GM12878 (cell line): ENCODE measurements at regions not wholly inside any gene's neighbourhood (a gene's known extent, or its start where the extent isn't known, plus 50 kb on each side); places are given as distances from the start of the nearest gene placed in this dataset.

Experiments
- ATAC-seq: fragments of 200-7000 bp; cut with Tn5 transposase; 3 replicates; pipeline ENCODE4 v1.9.1; 2020; ENCODE audit warnings: mild to moderate bottlenecking, moderate library complexity
- BruUV-seq: library from RNA; stranded (reverse); fragments of 400-500 nt; replicated peaks from 2 replicates; lab custom pipeline; 2021; lab: Mats Ljungman, UMichigan
- CTCF ChIA-PET: fragments of 300-600 bp; sonication (Branson Sonifier 250); formaldehyde crosslinking; extraction: SDS; loops from one replicate; lab custom pipeline; 2021; ENCODE audit warnings: inconsistent platforms; lab: Yijun Ruan, JAX
- POLR2A ChIA-PET: fragments of 350-600 bp; formaldehyde crosslinking; extraction: SDS; loops from one replicate; lab custom pipeline; 2021; ENCODE audit warnings: inconsistent platforms; lab: Charles Lee
- RAD21 ChIA-PET: fragments of 300-600 bp; sonication (Branson Sonifier 250); formaldehyde crosslinking; loops from one replicate; lab custom pipeline; 2023; ENCODE audit warnings: antibody characterized with exemption; ENCODE audit not compliant: unreplicated experiment; lab: Charles Lee
- SMC1A ChIA-PET: fragments of 300-600 bp; sonication (Branson Sonifier 250); formaldehyde crosslinking; loops from one replicate; lab custom pipeline; 2023; ENCODE audit not compliant: unreplicated experiment, uncharacterized antibody; lab: Charles Lee
- DNase-seq: peaks from one replicate; pipeline ENCODE4 v3.0.0-alpha.2; 2011; ENCODE audit warnings: low read depth, low spot score
- FAIRE-seq: peaks from 3 replicates; lab custom pipeline; 2011; peaks lifted over from hg19 to GRCh38; lab: Jason Lieb, UNC
- H2AFZ ChIP-seq: 2 replicates; pipeline ENCODE4 v1.6.0; 2011; ENCODE audit warnings: low read depth, low read length, control low read depth; ENCODE audit not compliant: control insufficient read depth
- H3K27ac ChIP-seq: 2 replicates; pipeline ENCODE4 v1.5.1; 2011; ENCODE audit warnings: control low read depth; ENCODE audit not compliant: control insufficient read depth, insufficient read depth
- H3K27me3 ChIP-seq, 2 experiments: replicated peaks in 1 of 2; 2 replicates each; pipeline versions ENCODE4 v1.6.0 to v1.6.1; 2011; ENCODE audit warnings: low read length in 1 of 2; ENCODE audit not compliant: control insufficient read depth in 2 of 2, insufficient read depth in 2 of 2
- H3K36me3 ChIP-seq, 2 experiments: 2 replicates each; pipeline ENCODE4 v1.5.1; 2011; ENCODE audit warnings: low read length in 1 of 2; ENCODE audit not compliant: control insufficient read depth in 2 of 2, insufficient read depth in 2 of 2
- H3K4me1 ChIP-seq: 2 replicates; pipeline ENCODE4 v1.6.1; 2011; ENCODE audit warnings: mild to moderate bottlenecking, low read length, moderate library complexity, mixed read lengths; ENCODE audit not compliant: control insufficient read depth, insufficient read depth
- H3K4me2 ChIP-seq: 2 replicates; pipeline ENCODE4 v1.6.0; 2011; ENCODE audit warnings: control low read depth; ENCODE audit not compliant: control insufficient read depth, insufficient read depth
- H3K4me3 ChIP-seq: fragments of 200-600 bp; sonication (generic); 2 replicates; pipeline ENCODE4 v1.5.1; 2016
- H3K79me2 ChIP-seq: 2 replicates; pipeline ENCODE4 v1.6.0; 2011; ENCODE audit warnings: low read length; ENCODE audit not compliant: control insufficient read depth, insufficient read depth
- H3K9ac ChIP-seq: 2 replicates; pipeline ENCODE4 v1.8.0; 2011; ENCODE audit warnings: low read length, control low read depth, mixed read lengths; ENCODE audit not compliant: control insufficient read depth, insufficient read depth
- H3K9me3 ChIP-seq: replicated peaks from 3 replicates; pipeline ENCODE4 v1.5.1; 2011; ENCODE audit warnings: mild to moderate bottlenecking, low read length; ENCODE audit not compliant: control insufficient read depth, insufficient read depth
- H4K20me1 ChIP-seq: 2 replicates; pipeline ENCODE4 v1.6.0; 2011; ENCODE audit not compliant: control insufficient read depth, insufficient read depth
- BRCA1 ChIP-seq: IDR thresholded peaks from 2 replicates; pipeline ENCODE4 v1.6.1; 2011; ENCODE audit warnings: low read depth, low read length, improper control_type of control experiment
- CREB1 ChIP-seq: IDR thresholded peaks from 2 replicates; pipeline ENCODE4 v1.6.1; 2012; ENCODE audit warnings: low read depth, mild to moderate bottlenecking, inconsistent platforms
- CREM ChIP-seq: IDR thresholded peaks from 2 replicates; pipeline ENCODE4 v1.6.1; 2014; ENCODE audit warnings: antibody characterized with exemption, low read depth
- HDAC6 ChIP-seq: fragments of 200-600 bp; sonication (generic); IDR thresholded peaks from one replicate; pipeline ENCODE4 v1.8.0; 2017; ENCODE audit warnings: antibody characterized with exemption; ENCODE audit not compliant: unreplicated experiment
- MTA2 ChIP-seq: fragments of 450-650 bp; IDR thresholded peaks from 2 replicates; pipeline ENCODE4 v1.6.1; 2016; ENCODE audit warnings: low read depth, mild to moderate bottlenecking, moderate library complexity
- POLR2AphosphoS5 ChIP-seq: IDR thresholded peaks from 2 replicates; pipeline ENCODE4 v1.6.1; 2011; ENCODE audit warnings: mild to moderate bottlenecking, low read length, inconsistent platforms
- RAD51 ChIP-seq: fragments of 450-650 bp; IDR thresholded peaks from 2 replicates; pipeline ENCODE4 v1.6.1; 2016; ENCODE audit warnings: moderate library complexity, mild to moderate bottlenecking, inconsistent platforms
- RB1 ChIP-seq: fragments of 450-650 bp; formaldehyde crosslinking; IDR thresholded peaks from 2 replicates; pipeline ENCODE4 v1.6.1; 2017; ENCODE audit warnings: mild to moderate bottlenecking, borderline replicate concordance
- ZBTB33 ChIP-seq: fragments of 450-650 bp; IDR thresholded peaks from 2 replicates; pipeline ENCODE4 v1.6.1; 2017; ENCODE audit warnings: mild to moderate bottlenecking
- ZNF217 ChIP-seq: fragments of 450-650 bp; IDR thresholded peaks from 2 replicates; pipeline ENCODE4 v1.6.1; 2017; ENCODE audit warnings: antibody characterized with exemption, mild to moderate bottlenecking
- WGBS: methylation state at CpG from one replicate; pipeline ENCODE4 v1.1.6; 2016; ENCODE audit warnings: low lambda C conversion rate; ENCODE audit not compliant: insufficient replicate concordance, insufficient coverage; ENCODE audit errors: missing lambda C conversion rate; 5-methylcytosine and 5-hydroxymethylcytosine counted together
- in situ Hi-C: fragments of 300-500 bp; cut with MboI; formaldehyde crosslinking; loops from 9 replicates; pipeline ENCODE4 v1.14.3; 2018; ENCODE audit warnings: mixed read lengths
- intact Hi-C: fragments of 100-400 bp; cut with micrococcal nuclease; formaldehyde crosslinking; loops from one replicate; pipeline ENCODE4 v1.14.2; 2022; ENCODE audit not compliant: unreplicated experiment

- ChIA-PET SMC1A (no interaction called here), POLR2A (no interaction called here), RAD21 (no interaction called here), CTCF (interaction anchor here (1.0 kb wide), 1 partner anchor 12 kb away, joined by 3 read pairs; no protein-coding TSS in a partner anchor)
- Histone ChIP-seq H3K79me2 (no peaks in the 10 kb centered on the region), H3K9me3 (no peaks in the 10 kb centered on the region; the same call in 2 of the 3 replicates), H3K27ac (no peak overlapping the region), H3K4me3 (no peak overlapping the region), H3K36me3 (no peaks in the 10 kb centered on the region), H3K9ac (no peak overlapping the region), H3K4me1 (peaks cover 8% of the 10 kb centered on the region), H3K27me3 (no peaks in the 10 kb centered on the region), H4K20me1 (no peaks in the 10 kb centered on the region), H2AFZ (no peak overlapping the region), H3K4me2 (no peak overlapping the region)
- intact Hi-C loops = no loop called here
- in situ Hi-C loops = no loop called here
- no peak for ATAC-seq
- no peak for TF ChIP-seq HDAC6
- no peak for TF ChIP-seq ZNF217
- FAIRE-seq = no peak
- BruUV-seq = no TSS peak
- DNase-seq = no peak
Measured at GRCh38 chr11:115901069-115901468, 396.9 kb upstream of the CADM1 start.

- Histone ChIP-seq H3K4me3 (no peak overlapping the region), H3K27ac (no peak overlapping the region), H3K79me2 (no peaks in the 10 kb centered on the region), H3K4me2 (no peak overlapping the region), H3K27me3 (no peaks in the 10 kb centered on the region), H4K20me1 (no peaks in the 10 kb centered on the region), H3K9me3 (no peaks in the 10 kb centered on the region; the same call in 2 of the 3 replicates), H3K36me3 (no peaks in the 10 kb centered on the region), H3K9ac (no peak overlapping the region), H2AFZ (no peak overlapping the region), H3K4me1 (peaks cover 14% of the 10 kb centered on the region)
- in situ Hi-C loops (no loop called here), intact Hi-C loops (no loop called here)
- FAIRE-seq = no peak
- ChIA-PET POLR2A (no interaction called here), RAD21 (no interaction called here), SMC1A (no interaction called here), CTCF (no interaction called here)
- WGBS = 76% methylated on average over 10 of the region's 10 CpGs
- DNase-seq = no peak
- TF ChIP-seq CREM = no peak
- no peak for TF ChIP-seq RAD51
- TF ChIP-seq MTA2 = no peak
- TF ChIP-seq CREB1 = no peak
- no peak for TF ChIP-seq ZBTB33
- no peak for TF ChIP-seq BRCA1
- no peak for TF ChIP-seq RB1
- TF ChIP-seq POLR2AphosphoS5 = no peak
- no peak for ATAC-seq
- no TSS peak for BruUV-seq
Measured at GRCh38 chr11:115900111-115900510, 395.9 kb upstream of the CADM1 start.
